C1 segment of cervical spinal cord (tissue), 14 donors: ENCODE measurements at regions not wholly inside any gene's neighbourhood (a gene's known extent, or its start where the extent isn't known, plus 50 kb on each side); places are given as distances from the start of the nearest gene placed in this dataset.
"Not testable (repeated sequence)": the region's sequence is repeated elsewhere in the genome, so short reads cannot be mapped to it uniquely, and the experiment has no call there.

Source experiments
- DNase-seq, 14 donors: peaks; one replicate each; lab custom pipeline; 2025; lab: John Stamatoyannopoulos, UW

GRCh38 chr2:75432761-75433361 lies 127.9 kb downstream of the EVA1A start:
- DNase-seq = no peak

GRCh38 chr2:75431763-75432162 lies 129.0 kb downstream of the EVA1A start:
- DNase-seq = no peak

- DNase-seq = no peak
Observed at GRCh38 chr2:75431276-75431675, 129.5 kb downstream of the EVA1A start.

- DNase-seq = not testable (repeated sequence)
Observed at GRCh38 chr2:75430449-75430848, 130.3 kb downstream of the EVA1A start.

GRCh38 chr2:75428646-75429443 lies 131.9 kb downstream of the EVA1A start:
- DNase-seq = peak in 3 of 14 donors; percentile 4 to 17 (median 7)

- no peak for DNase-seq
Observed at GRCh38 chr2:75428060-75428459, 132.7 kb downstream of the EVA1A start.

- DNase-seq = no peak
Observed at GRCh38 chr2:75424936-75425619, 135.7 kb downstream of the EVA1A start.

GRCh38 chr2:75421986-75422385 lies 138.8 kb downstream of the EVA1A start:
- DNase-seq = no peak

GRCh38 chr2:75416420-75417342 lies 144.1 kb downstream of the EVA1A start:
- DNase-seq = no peak

GRCh38 chr2:75415731-75416130 lies 145.0 kb downstream of the EVA1A start:
- DNase-seq = no peak

- no peak for DNase-seq
Observed at GRCh38 chr2:75415111-75415626, 145.6 kb downstream of the EVA1A start.

- no peak for DNase-seq
Observed at GRCh38 chr2:75411574-75411973, 149.2 kb downstream of the EVA1A start.

GRCh38 chr2:75410702-75411101 lies 150.0 kb downstream of the EVA1A start:
- no peak for DNase-seq

GRCh38 chr2:75408771-75409170 lies 152.0 kb downstream of the EVA1A start:
- no peak for DNase-seq

GRCh38 chr2:75407038-75407530 lies 153.7 kb downstream of the EVA1A start:
- DNase-seq = no peak

GRCh38 chr2:75406131-75406581 lies 154.6 kb downstream of the EVA1A start:
- no peak for DNase-seq

- DNase-seq = no peak
Observed at GRCh38 chr2:75405000-75405399, 155.7 kb downstream of the EVA1A start.

GRCh38 chr2:75403991-75404428 lies 156.7 kb downstream of the EVA1A start:
- no peak for DNase-seq

- DNase-seq = no peak
Observed at GRCh38 chr2:75396314-75396713, 164.4 kb downstream of the EVA1A start.

GRCh38 chr2:75394764-75395163 lies 166.0 kb downstream of the EVA1A start:
- DNase-seq = not testable (repeated sequence)

GRCh38 chr2:75390169-75390568 lies 170.6 kb downstream of the EVA1A start:
- no peak for DNase-seq
